Liver (tissue), 7 donors: ENCODE measurements at regions not wholly inside any gene's neighbourhood (a gene's known extent, or its start where the extent isn't known, plus 50 kb on each side); places are given as distances from the start of the nearest gene placed in this dataset.

Source experiments
- DNase-seq: peaks from one replicate; pipeline ENCODE4 v3.0.0-alpha.2; 2017; ENCODE audit warnings: low spot score
- H3K27ac ChIP-seq, 2 donors: one replicate each; pipeline ENCODE4 v1.7.0; 2013; ENCODE audit warnings: inconsistent platforms in 2 of 2, low read length in 2 of 2, control low read depth in 1 of 2, low read depth in 1 of 2, mild to moderate bottlenecking in 1 of 2
- H3K27me3 ChIP-seq, 4 donors: one replicate each; pipeline versions ENCODE4 v1.6.1 to v1.7.0; 2013; ENCODE audit warnings: low read length in 3 of 4, inconsistent platforms in 1 of 4, mild to moderate bottlenecking in 1 of 4, moderate library complexity in 1 of 4; ENCODE audit not compliant: control insufficient read depth in 4 of 4, insufficient read depth in 4 of 4
- H3K36me3 ChIP-seq, 4 donors: one replicate each; pipeline versions ENCODE4 v1.6.1 to v1.7.0; 2013; ENCODE audit warnings: low read length in 3 of 4, mild to moderate bottlenecking in 3 of 4, low read depth in 1 of 4, moderate library complexity in 1 of 4; ENCODE audit not compliant: control insufficient read depth in 4 of 4, insufficient read depth in 3 of 4
- H3K4me1 ChIP-seq, 4 donors: one replicate each; pipeline versions ENCODE4 v1.6.1 to v1.7.0; 2013; ENCODE audit warnings: low read length in 3 of 4, mild to moderate bottlenecking in 3 of 4, moderate library complexity in 1 of 4; ENCODE audit not compliant: control insufficient read depth in 4 of 4, insufficient read depth in 4 of 4
- H3K4me3 ChIP-seq, 3 donors: one replicate each; pipeline versions ENCODE4 v1.6.1 to v1.7.0; 2013; ENCODE audit warnings: low read length in 3 of 3, control low read depth in 1 of 3, low read depth in 1 of 3, mild to moderate bottlenecking in 1 of 3
- H3K9ac ChIP-seq, 2 donors: one replicate each; pipeline ENCODE4 v1.7.0; 2013; ENCODE audit warnings: low read length in 2 of 2, mild to moderate bottlenecking in 2 of 2, moderate library complexity in 2 of 2, control low read depth in 1 of 2, low read depth in 1 of 2
- H3K9me3 ChIP-seq, 4 donors: one replicate each; pipeline versions ENCODE4 v1.6.1 to v1.7.0; 2013; ENCODE audit warnings: low read length in 3 of 4; ENCODE audit not compliant: control insufficient read depth in 4 of 4
- EGR1 ChIP-seq, 2 donors: IDR thresholded peaks; 2 replicates each; pipeline ENCODE4 v1.6.1; 2016 to 2018; ENCODE audit warnings: antibody characterized with exemption in 2 of 2, low read depth in 2 of 2
- FOXA1 ChIP-seq: IDR thresholded peaks from 2 replicates; pipeline ENCODE4 v1.6.1; 2016; ENCODE audit warnings: antibody characterized with exemption
- FOXA2 ChIP-seq: IDR thresholded peaks from 2 replicates; pipeline ENCODE4 v1.6.1; 2016; ENCODE audit warnings: antibody characterized with exemption
- GABPA ChIP-seq, 2 donors: IDR thresholded peaks in 1 of 2; conservative IDR thresholded peaks in 1 of 2; 2 replicates each; pipeline ENCODE4 v1.6.1; 2016; ENCODE audit warnings: antibody characterized with exemption in 2 of 2, mild to moderate bottlenecking in 1 of 2, moderate library complexity in 1 of 2
- HNF4A ChIP-seq, 2 donors: conservative IDR thresholded peaks; 2 replicates each; pipeline ENCODE4 v1.6.1; 2016; ENCODE audit warnings: antibody characterized with exemption in 2 of 2, mild to moderate bottlenecking in 2 of 2
- HNF4G ChIP-seq: IDR thresholded peaks from 2 replicates; pipeline ENCODE4 v1.6.1; 2016; ENCODE audit warnings: antibody characterized with exemption
- JUND ChIP-seq, 2 donors: IDR thresholded peaks; 2 replicates each; pipeline ENCODE4 v1.6.1; 2016; ENCODE audit warnings: antibody characterized with exemption in 2 of 2
- NR2F2 ChIP-seq: IDR thresholded peaks from 2 replicates; pipeline ENCODE4 v1.6.1; 2016; ENCODE audit warnings: antibody characterized with exemption
- RAD21 ChIP-seq, 2 donors: IDR thresholded peaks; 2 replicates each; pipeline ENCODE4 v1.6.1; 2016; ENCODE audit warnings: antibody characterized with exemption in 2 of 2, mild to moderate bottlenecking in 2 of 2
- RXRA ChIP-seq, 2 donors: IDR thresholded peaks; 2 replicates each; pipeline ENCODE4 v1.6.1; 2017 to 2018; ENCODE audit warnings: antibody characterized with exemption in 2 of 2, mild to moderate bottlenecking in 1 of 2
- SP1 ChIP-seq: IDR thresholded peaks from 2 replicates; pipeline ENCODE4 v1.6.1; 2018; ENCODE audit warnings: antibody characterized with exemption, mild to moderate bottlenecking
- TAF1 ChIP-seq: conservative IDR thresholded peaks from 2 replicates; pipeline ENCODE4 v1.6.1; 2016; ENCODE audit warnings: antibody characterized with exemption, mild to moderate bottlenecking
- YY1 ChIP-seq: IDR thresholded peaks from 2 replicates; pipeline ENCODE4 v1.6.1; 2016; ENCODE audit warnings: antibody characterized with exemption, mild to moderate bottlenecking
- ZBTB33 ChIP-seq: IDR thresholded peaks from 2 replicates; pipeline ENCODE4 v1.6.1; 2016; ENCODE audit warnings: antibody characterized with exemption
- WGBS: extraction: QIAGEN DNeasy Blood & Tissue Kit; methylation state at CpG from one replicate; pipeline ENCODE4 v1.1.7; 2013; 5-methylcytosine and 5-hydroxymethylcytosine counted together
- TF ChIP-seq, protein P1 (sequence below): IDR thresholded peaks from 2 replicates; pipeline ENCODE4 v1.6.1; 2016; ENCODE audit warnings: antibody characterized with exemption
- TF ChIP-seq, protein P2 (sequence below): IDR thresholded peaks from 2 replicates; pipeline ENCODE4 v1.6.1; 2016; ENCODE audit warnings: antibody characterized with exemption, mild to moderate bottlenecking
- TF ChIP-seq, protein P3 (sequence below): IDR thresholded peaks from 2 replicates; pipeline ENCODE4 v1.6.1; 2016; ENCODE audit warnings: antibody characterized with exemption
- donor health status: healthy.
- donor health status: healthy.
- donor health status: healthy.
- donor health status: healthy.

DNA sequence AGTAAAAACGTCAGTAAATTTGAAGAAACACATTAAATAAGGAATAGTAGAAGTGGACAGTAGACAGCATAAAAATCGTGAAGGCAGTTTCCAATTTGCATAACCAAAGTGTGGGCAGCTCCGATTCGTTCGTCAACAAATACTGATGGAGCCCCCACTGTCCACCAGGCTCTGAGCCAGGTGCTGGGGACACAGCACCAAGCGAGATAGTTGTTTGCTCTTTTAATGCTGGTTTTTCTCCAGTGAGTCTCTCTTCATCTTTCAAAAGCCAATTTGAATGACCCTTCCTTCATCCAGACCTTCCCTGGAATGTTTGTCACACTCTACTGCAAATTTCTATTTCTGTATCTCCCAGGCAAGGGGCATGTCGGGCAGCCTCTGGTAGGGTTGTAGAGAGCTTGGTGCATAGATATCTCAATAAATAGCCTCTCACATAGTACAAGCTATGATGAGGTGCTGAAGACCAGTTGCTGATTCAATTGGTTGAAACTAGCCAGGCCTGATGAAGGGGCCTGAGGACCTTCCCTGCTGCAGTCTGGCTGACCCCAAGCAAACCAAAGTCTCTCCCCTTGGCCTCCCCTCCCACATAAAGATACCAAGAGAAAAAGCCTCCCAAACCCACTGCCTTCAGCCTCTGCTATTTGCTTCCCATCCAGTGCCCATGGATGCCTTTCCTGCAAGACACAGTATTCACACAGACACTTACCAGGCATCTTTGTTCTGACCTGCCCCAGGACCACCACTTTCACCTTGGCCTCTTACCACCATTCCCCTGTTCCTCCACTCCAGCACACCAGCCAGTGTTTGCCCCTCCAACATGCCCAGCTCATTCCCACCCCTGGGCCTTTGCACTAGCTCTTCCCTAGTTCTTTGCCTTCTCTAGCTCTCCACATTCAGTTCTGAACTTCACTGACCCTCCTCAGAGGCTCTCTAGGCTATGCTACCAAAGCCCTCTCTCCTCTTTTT, 125.2 kb downstream of the CEBPB start:
- no peak overlapping the region for H3K9ac ChIP-seq
- no peak overlapping the region for H3K4me3 ChIP-seq
- H3K27ac ChIP-seq = no peak overlapping the region
- WGBS = 82% methylated on average over 7 of the region's 7 CpGs
- H3K9me3 ChIP-seq = no peaks in the 10 kb centered on the region
- no peak for TF ChIP-seq HNF4G
- peak; percentile 16 for TF ChIP-seq NR2F2
- no peaks in the 10 kb centered on the region for H3K27me3 ChIP-seq
- peaks cover 2 to 16% (median 9%) of the 10 kb centered on the region in 4 donors for H3K4me1 ChIP-seq
- DNase-seq = no peak
- no peaks in the 10 kb centered on the region for H3K36me3 ChIP-seq

DNA sequence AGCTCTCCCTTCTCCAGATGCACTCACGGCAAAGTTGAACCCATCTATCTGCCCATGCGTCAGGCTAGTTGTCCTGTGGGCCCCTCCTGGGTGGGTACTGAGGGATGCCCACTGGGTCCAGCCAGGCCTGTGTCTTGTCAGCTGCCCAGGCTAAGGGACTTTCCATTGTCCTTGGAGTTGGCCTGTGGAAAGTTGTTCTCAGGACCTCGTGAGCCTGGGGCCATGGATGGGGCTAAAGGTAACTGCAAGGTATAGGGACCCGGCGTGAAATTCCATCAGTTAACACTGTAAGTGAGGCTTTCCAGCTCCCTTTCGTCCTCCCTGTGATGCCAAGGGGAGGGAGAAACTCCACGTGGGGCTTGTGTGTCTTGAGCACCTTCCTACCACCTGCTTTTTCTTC, 126.5 kb downstream of the CEBPB start:
- 90% methylated on average over 7 of the region's 7 CpGs for WGBS
- Histone ChIP-seq H3K9me3 (no peaks in the 10 kb centered on the region), H3K27me3 (no peaks in the 10 kb centered on the region), H3K27ac (no peak overlapping the region), H3K9ac (no peak overlapping the region), H3K4me1 (peaks cover 2 to 11% (median 7%) of the 10 kb centered on the region in 4 donors), H3K36me3 (no peaks in the 10 kb centered on the region), H3K4me3 (no peak overlapping the region)
- no peak for DNase-seq
- TF ChIP-seq TAF1 (no peak), FOXA2 (no peak), RXRA (IDR thresholded peaks at IDR 0.05) (no peak), EGR1 (IDR thresholded peaks at IDR 0.05; ENCODE audit: low read depth in 2 of 2) (no peak), ZBTB33 (no peak), SP1 (no peak), JUND (IDR thresholded peaks at IDR 0.05) (no peak), FOXA1 (no peak), YY1 (no peak), RAD21 (IDR thresholded peaks at IDR 0.05) (no peak), HNF4G (no peak), GABPA (IDR thresholded peaks at IDR 0.05 in 1 of 2, conservative IDR thresholded peaks at IDR 0.05 in 1 of 2) (no peak), HNF4A (conservative IDR thresholded peaks at IDR 0.05) (no peak)
- TF ChIP-seq, protein P1, sequence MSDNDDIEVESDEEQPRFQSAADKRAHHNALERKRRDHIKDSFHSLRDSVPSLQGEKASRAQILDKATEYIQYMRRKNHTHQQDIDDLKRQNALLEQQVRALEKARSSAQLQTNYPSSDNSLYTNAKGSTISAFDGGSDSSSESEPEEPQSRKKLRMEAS = no peak
- TF ChIP-seq, protein P2, sequence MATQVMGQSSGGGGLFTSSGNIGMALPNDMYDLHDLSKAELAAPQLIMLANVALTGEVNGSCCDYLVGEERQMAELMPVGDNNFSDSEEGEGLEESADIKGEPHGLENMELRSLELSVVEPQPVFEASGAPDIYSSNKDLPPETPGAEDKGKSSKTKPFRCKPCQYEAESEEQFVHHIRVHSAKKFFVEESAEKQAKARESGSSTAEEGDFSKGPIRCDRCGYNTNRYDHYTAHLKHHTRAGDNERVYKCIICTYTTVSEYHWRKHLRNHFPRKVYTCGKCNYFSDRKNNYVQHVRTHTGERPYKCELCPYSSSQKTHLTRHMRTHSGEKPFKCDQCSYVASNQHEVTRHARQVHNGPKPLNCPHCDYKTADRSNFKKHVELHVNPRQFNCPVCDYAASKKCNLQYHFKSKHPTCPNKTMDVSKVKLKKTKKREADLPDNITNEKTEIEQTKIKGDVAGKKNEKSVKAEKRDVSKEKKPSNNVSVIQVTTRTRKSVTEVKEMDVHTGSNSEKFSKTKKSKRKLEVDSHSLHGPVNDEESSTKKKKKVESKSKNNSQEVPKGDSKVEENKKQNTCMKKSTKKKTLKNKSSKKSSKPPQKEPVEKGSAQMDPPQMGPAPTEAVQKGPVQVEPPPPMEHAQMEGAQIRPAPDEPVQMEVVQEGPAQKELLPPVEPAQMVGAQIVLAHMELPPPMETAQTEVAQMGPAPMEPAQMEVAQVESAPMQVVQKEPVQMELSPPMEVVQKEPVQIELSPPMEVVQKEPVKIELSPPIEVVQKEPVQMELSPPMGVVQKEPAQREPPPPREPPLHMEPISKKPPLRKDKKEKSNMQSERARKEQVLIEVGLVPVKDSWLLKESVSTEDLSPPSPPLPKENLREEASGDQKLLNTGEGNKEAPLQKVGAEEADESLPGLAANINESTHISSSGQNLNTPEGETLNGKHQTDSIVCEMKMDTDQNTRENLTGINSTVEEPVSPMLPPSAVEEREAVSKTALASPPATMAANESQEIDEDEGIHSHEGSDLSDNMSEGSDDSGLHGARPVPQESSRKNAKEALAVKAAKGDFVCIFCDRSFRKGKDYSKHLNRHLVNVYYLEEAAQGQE = no peak
- TF ChIP-seq, protein P3, sequence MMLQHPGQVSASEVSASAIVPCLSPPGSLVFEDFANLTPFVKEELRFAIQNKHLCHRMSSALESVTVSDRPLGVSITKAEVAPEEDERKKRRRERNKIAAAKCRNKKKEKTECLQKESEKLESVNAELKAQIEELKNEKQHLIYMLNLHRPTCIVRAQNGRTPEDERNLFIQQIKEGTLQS = no peak
